Thymus (tissue), 11 donors: ENCODE measurements at regions not wholly inside any gene's neighbourhood (a gene's known extent, or its start where the extent isn't known, plus 50 kb on each side); places are given as distances from the start of the nearest gene placed in this dataset.
"Not testable (repeated sequence)": the region's sequence is repeated elsewhere in the genome, so short reads cannot be mapped to it uniquely, and the experiment has no call there.

ENCODE experiments used
- DNase-seq, 9 donors: peaks; one replicate each; pipeline ENCODE4 v3.0.0-alpha.2; 2013; ENCODE audit warnings: low spot score in 9 of 9, low read depth in 6 of 9, missing footprints in 1 of 9
- H3K27ac ChIP-seq, 2 donors: one replicate each; pipeline ENCODE4 v1.5.1; 2013; ENCODE audit warnings: control low read depth in 1 of 2, low read depth in 1 of 2, low read length in 1 of 2, mild to moderate bottlenecking in 1 of 2, moderate library complexity in 1 of 2
- H3K27me3 ChIP-seq, 2 donors: one replicate each; pipeline ENCODE4 v1.5.1; 2013; ENCODE audit warnings: low read length in 1 of 2; ENCODE audit not compliant: control insufficient read depth in 2 of 2, insufficient read depth in 1 of 2
- H3K36me3 ChIP-seq, 2 donors: one replicate each; pipeline ENCODE4 v1.5.1; 2013; ENCODE audit warnings: low read length in 1 of 2, mild to moderate bottlenecking in 1 of 2, moderate library complexity in 1 of 2; ENCODE audit not compliant: control insufficient read depth in 2 of 2, insufficient read depth in 2 of 2
- H3K4me1 ChIP-seq, 2 donors: one replicate each; pipeline ENCODE4 v1.5.1; 2013; ENCODE audit warnings: low read length in 2 of 2; ENCODE audit not compliant: control insufficient read depth in 2 of 2, insufficient read depth in 2 of 2
- H3K4me3 ChIP-seq, 2 donors: one replicate each; pipeline ENCODE4 v1.5.1; 2013; ENCODE audit warnings: low read length in 2 of 2, control low read depth in 1 of 2, mild to moderate bottlenecking in 1 of 2
- H3K9me3 ChIP-seq, 2 donors: one replicate each; pipeline ENCODE4 v1.5.1; 2013; ENCODE audit warnings: low read length in 1 of 2, mild to moderate bottlenecking in 1 of 2; ENCODE audit not compliant: control insufficient read depth in 2 of 2, insufficient read depth in 1 of 2
- WGBS: extraction: QIAGEN DNeasy Blood & Tissue Kit; methylation state at CpG from one replicate; pipeline ENCODE4 v1.1.7; 2013; 5-methylcytosine and 5-hydroxymethylcytosine counted together
- donor health status: healthy.

DNA sequence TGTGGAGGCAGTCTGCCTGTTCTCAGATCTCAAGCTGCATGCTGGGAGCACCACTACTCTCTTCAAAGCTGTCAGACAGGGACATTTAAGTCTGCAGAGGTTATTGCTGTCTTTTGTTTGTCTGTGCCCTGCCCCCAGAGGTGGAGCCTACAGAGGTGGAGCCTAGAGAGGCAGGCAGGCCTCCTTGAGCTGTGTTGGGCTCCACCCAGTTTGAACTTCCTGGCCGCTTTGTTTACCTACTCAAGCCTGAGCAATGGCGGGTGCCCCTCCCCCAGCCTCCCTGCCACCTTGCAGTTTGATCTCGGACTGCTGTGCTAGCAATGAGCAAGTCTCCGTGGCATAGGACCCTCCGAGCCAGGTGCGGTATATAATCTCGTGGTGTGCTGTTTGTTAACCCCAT lies 64.9 kb upstream of the PARP8 start:
- not testable (repeated sequence) for H3K4me1 ChIP-seq, H3K9me3 ChIP-seq, H3K27ac ChIP-seq, H3K4me3 ChIP-seq, DNase-seq, H3K36me3 ChIP-seq, H3K27me3 ChIP-seq
- 83% methylated on average over 7 of the region's 7 CpGs for WGBS

DNA sequence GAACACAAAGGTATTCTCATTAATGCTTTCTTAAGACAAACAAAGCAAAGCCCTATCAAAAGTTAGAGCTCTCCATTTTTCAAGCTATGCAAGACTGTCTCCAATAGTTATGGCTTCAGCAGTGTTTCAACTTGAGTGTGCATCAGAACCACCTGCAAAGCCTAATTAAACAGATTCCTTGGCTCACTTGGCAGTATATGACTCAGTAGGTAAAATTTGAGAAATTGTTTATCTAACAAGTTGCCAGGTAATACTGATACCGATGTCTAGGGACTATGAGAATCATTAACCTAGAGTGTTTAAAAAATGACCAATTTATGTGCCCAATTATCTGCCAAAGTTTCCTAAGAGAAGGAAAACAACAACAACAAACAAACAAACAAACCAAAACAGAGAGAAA lies 60.3 kb upstream of the PARP8 start:
- Histone ChIP-seq H3K9me3 (peaks cover 0 to 12% of the 10 kb centered on the region in 2 donors), H3K4me3 (no peak overlapping the region), H3K27ac (no peak overlapping the region), H3K4me1 (no peaks in the 10 kb centered on the region), H3K36me3 (no peaks in the 10 kb centered on the region), H3K27me3 (no peaks in the 10 kb centered on the region)
- WGBS, result 96% methylated on average over 1 of the region's 1 CpG
- DNase-seq, result no peak

DNA sequence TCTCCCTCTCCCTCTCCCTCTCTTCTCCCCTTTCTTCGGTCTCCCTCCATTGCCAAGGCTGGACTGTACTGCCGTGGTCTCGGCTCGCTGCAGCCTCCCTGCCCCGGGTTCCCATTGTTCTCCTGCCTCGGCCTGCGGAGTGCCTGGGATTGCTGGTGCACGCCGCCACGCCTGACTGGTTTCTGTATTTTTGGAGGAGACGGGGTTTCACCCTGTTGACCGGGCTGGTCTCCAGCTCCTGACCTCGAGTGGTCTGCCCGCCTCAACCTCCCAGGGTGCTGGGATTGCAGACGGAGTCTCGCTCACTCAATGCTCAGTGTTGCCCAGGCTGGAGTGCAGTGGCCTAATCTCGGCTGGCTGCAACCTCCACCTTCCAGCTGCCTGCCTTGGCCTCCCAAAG lies 59.0 kb upstream of the PARP8 start:
- H3K27ac ChIP-seq, H3K4me3 ChIP-seq, DNase-seq, H3K9me3 ChIP-seq, H3K27me3 ChIP-seq, H3K4me1 ChIP-seq, H3K36me3 ChIP-seq: not testable (repeated sequence)
- 98% methylated on average over 17 of the region's 17 CpGs for WGBS

DNA sequence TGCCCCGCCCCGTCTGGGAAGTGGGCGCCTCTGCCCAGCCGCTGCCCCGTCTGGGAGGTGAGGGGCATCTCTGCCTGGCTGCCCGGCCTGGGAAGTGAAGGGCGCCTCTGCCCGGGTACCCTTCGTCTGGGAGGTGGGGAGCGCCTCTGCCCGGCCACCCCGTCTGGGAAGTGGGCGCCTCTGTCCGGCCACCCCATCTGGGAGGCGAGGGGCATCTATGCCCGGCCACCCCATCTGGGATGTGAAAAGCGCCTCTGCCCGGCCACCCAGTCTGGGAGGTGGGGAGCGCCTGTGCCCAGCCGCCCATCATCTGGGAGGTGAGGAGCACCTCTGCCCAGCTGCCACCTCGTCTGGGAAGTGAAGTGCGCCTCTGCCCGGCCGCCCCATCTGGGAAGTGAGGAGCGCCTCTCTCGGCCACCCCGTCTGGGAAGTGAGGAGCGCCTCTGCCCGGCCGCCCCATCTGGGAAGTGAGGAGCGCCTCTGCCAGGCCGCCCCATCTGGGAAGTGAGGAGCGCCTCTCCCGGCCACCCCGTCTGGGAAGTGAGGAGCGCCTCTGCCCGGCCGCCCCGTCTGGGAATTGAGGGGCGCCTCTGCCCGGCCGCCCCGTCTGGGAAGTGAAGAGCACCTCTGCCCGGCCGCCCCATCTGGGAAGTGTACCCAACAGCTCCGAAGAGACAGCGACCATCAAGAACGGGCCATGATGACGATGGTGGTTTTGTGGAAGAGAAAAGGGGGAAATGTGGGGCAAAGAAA lies 58.3 kb upstream of the PARP8 start:
- H3K4me1 ChIP-seq, H3K36me3 ChIP-seq, H3K4me3 ChIP-seq, DNase-seq, H3K27ac ChIP-seq, H3K27me3 ChIP-seq, H3K9me3 ChIP-seq: not testable (repeated sequence)
- 90% methylated on average over 49 of the region's 49 CpGs for WGBS

DNA sequence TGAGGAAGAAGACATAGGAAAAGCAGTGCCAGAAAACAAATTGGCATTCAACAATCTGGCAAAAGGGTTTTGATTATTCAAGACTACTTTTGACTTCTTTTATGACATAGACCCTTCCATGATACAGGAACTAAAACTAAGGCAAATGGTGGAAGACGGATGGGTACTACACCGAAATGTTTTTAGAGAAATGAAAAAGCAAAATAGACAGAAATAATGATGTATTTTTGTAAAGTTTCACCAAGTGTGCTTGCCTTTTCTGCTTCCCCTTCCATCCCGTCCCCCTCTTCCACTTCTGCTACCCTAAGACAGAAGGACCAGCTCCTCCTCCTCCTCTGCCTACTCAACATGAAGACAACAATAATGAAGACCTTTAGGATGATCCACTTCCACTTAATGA lies 53.4 kb upstream of the PARP8 start:
- 97% methylated on average over 3 of the region's 3 CpGs for WGBS
- not testable (repeated sequence) for H3K4me3 ChIP-seq, H3K27me3 ChIP-seq, DNase-seq, H3K27ac ChIP-seq, H3K4me1 ChIP-seq, H3K36me3 ChIP-seq, H3K9me3 ChIP-seq
